NCI-H69 (cell line): ENCODE measurements at regions not wholly inside any gene's neighbourhood (a gene's known extent, or its start where the extent isn't known, plus 50 kb on each side); places are given as distances from the start of the nearest gene placed in this dataset.
A peak's percentile ranks its signal among the peaks of the same experiment; 100 is the strongest.
"Not testable (repeated sequence)": the region's sequence is repeated elsewhere in the genome, so short reads cannot be mapped to it uniquely, and the experiment has no call there.

Source experiments
- DNase-seq: peaks from one replicate; lab custom pipeline; 2025; lab: John Stamatoyannopoulos, UW

DNA sequence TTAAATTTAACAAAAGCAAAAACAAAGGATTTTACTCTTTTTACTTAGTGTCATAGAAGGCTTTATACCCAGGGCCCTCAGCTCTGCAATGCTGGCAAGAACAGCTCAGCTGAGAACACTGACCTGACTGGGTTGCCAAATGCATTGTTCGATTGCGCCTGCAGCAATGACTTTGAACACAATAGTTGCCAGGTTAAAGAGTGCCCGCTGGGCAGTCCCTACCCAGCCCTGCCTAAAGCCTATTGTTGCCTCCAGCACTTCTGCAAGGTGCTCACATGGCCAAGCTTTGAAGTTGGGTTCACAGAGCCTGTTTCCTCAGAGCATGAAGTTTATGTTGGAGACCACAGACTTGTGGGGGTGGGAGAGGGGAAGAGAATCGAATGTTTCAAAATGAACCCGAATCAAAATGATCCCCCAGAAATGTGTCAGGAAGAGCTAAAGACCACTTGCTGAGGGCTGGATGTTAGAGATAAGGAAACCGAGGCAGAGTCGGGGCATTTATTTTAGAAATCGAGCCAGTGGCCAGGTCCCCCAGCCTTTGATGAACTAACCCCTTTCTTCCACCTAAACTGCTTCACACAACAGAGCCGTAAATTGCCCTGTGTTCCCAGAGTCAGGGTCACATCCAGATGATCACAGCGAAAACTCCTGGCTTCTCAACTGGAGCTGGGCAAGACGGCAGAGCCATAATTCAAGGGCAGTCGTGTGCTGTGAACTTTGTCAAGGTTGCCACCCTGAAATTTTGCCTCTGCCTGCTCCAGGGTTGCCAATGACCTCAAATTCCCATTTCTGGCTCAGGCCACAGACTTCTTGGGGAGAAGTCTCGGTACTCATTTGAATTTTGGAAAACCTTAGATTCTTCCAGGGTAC lies 55.0 kb downstream of the FOXA2 start:
- DNase-seq = peak; percentile 90

GRCh38 chr20:22526512-22527012 lies 57.8 kb downstream of the FOXA2 start:
- DNase-seq = no peak

DNA sequence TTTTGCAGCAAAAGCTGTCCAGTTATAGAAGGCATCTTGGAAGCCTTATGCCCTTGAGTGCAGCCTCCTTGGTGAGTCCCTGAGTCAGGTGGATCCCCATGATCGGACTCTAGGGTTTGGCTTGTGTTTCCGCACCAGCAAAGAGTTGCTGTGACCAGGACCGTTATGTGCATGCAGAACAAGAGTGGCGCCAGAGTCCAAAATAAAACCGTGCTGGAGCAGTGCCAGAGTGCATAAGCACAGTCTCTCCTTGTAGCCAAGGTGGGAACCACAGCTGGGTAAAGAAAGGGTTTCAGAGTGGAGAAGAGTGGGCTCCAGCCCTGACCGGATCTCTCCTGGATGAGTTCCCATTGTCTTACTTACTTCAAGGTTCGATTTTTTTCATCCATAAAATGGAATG lies 58.6 kb downstream of the FOXA2 start:
- peak; percentile 26 for DNase-seq

DNA sequence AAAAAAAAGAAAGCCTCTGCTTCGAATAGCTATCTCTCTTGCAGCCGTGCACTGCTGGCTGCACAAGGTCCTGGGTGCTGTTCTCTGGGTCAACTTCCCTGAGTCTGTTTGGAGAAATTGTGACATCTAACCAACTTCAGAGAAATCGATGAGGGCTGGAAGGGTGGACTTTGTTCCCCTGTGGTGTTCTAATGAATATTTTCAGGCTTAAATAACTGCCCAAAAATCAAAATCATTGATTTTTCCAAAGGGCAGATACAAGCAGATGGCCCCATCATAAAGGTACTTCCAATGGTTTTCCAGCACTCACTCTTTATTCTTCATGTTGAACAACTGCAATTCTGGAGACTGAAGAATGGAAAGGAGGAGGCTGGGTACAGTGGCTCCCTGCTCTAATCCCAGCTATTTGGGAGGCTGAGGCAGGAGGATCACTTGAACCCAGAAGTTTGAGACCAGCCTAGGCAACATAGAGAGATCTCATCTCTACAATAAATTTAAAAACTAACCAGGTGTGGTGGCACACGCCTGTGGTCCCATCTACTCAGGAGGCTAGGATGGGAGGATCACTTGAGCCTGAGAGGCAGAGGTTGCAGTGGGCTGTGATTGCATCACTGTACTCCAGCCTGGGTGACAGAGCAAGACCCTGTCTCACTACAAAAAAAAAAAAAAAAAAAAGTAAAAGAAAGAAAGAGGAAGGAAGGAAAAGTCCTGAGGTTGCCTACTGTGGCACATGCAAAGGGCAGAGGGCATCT lies 59.1 kb downstream of the FOXA2 start:
- DNase-seq = no peak

GRCh38 chr20:22524393-22525015 lies 59.9 kb downstream of the FOXA2 start:
- DNase-seq = peak; percentile 48

- peak; percentile 97 for DNase-seq
Measured at GRCh38 chr20:22523499-22524392, 60.6 kb downstream of the FOXA2 start.

DNA sequence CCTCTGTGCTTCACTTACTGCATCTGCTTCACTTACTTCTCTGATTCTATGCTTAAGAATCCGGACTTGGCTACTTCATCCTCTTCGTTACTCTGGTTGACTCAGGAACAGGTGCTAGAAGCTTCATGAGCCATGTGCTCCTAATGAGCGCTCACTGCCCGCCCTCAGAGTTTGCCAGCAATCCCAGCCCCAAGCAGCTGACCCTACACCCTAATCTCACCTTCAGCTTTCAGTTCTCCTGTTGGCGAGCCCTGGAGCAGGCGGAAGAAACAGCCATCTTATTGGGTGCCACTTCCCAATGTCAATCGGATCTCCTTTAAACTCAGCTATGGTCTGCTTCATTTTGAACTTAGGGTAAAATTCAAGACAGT lies 61.3 kb downstream of the FOXA2 start:
- DNase-seq = peak; percentile 35

DNA sequence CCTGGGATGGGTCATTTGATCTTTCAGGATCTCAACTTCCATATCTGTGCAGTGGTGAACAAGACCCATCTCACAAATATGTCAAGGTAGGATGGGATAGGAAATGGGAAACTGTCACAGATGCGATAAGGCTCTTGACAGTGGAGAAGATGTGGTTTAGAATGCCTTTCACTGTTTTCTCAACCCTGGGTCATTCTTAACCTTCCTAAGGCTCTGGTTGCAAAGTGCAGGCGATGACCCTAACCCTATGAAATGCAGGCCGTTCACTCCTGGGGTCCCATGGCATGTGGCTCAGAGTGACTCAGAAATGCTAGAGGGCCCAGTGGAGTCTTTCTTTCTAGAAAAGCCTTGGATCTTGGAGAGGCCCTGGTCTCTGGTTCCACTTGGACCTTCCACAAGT lies 61.7 kb downstream of the FOXA2 start:
- DNase-seq = no peak

- DNase-seq = not testable (repeated sequence)
Measured at GRCh38 chr20:22521940-22522339, 62.4 kb downstream of the FOXA2 start.

GRCh38 chr20:22520381-22520780 lies 64.0 kb downstream of the FOXA2 start:
- DNase-seq = no peak

DNA sequence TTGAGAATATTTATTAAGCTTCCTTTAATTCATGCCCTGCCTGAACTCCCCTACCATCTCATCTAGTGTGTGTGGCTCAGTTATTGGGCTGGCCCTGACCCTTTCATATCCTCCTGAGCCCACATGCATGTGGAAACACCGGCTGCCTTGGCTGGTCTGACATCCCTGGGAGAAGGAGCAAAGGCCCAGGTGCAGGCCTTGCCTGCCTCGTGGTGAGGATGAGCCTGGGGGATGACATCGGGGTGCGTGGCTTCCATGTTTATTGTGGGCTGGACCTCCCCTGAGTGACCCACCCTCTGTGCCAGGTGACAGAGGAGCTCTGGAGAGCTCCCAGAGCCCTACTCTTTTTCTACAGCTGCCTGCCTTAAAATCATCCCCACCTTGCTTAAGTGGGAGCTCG lies 69.1 kb downstream of the FOXA2 start:
- peak; percentile 75 for DNase-seq

- DNase-seq = peak; percentile 48
Measured at GRCh38 chr20:22513574-22513973, 70.8 kb downstream of the FOXA2 start.

DNA sequence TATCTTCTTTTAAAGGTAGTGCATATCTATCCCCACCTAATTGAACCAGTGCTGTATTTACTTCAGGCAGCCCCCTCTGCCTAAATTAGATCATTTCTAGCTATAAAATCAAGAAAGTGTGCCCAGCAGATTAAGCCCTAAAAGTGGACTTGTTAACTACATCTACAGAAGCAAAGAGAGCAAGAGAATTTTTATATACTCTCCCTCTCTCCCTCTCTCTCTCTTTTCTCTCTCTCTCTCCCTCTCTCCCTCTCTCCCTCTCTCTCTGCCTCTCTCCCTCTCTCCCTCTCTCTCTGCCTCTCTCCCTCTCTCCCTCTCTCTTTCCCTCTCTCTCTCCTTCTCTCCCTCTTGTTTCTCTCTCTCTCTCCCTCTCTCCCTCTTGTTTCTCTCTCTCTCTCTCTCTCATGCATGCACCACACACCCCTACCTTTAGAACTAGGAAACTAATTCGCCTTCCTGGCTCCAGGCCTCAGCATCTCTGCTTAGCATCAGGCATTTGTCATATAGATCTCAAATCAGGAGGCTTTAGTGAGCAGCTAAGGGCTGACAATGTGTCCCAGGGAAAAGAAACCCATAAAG lies 71.4 kb downstream of the FOXA2 start:
- DNase-seq = peak; percentile 65

DNA sequence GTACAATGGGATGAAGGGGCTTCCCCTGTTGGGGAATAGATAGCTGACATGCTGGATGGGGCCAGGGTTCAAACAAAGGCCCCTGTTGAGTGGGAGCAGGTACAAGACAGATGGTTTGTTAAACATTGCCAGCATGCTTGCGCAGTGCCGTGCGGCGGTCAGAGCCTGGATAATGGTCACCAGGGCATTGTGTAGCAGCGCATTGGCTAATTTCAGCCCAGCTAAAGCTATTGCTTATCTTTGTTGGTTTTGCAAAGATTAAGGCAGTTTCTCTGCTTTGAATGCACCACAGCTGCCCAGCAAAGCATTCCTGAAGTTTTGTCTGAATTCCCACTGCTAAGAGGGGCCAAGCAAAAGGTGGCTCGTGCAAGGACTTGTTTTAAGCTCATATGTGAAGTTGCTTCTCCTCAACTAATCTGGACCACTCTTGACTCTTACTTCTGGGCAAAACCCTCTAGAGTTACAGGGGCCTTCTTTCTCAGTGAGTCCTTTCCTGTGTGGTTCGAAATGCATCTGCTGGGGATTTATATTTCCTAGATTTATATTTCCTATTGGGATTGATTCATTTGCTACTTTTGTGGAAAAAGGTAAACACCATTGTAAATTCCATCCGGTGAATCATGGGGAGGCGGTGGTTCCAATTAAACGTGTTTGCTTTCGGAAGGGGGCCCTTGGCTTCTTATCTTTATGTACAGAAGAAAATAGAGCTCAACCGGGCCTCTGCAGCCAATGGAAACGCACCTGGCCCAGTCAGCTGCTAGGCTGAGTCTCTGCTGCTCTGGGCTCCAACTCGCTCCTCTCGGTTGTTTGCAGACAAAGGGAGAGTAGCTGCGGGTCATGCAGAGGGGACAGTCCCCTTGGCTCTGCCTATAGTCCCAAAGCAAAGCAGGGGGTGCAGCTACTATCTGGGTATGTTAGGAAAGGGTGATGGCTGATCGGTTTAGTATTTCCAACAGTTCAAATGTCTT lies 72.1 kb downstream of the FOXA2 start:
- DNase-seq = peak; percentile 97

DNA sequence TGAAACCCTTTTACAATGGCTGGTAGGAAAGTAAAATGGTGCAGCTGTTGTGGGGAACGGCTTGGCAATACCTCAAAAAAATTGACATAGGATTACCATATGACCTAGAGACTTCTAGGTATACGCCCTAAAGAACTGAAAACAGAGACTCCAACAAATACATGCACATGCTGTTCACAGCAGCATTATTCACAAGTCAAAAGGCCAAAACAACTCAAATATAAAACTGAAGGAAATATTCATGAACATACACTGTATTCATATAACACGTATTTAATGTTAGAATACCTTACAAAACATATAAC lies 74.6 kb downstream of the FOXA2 start:
- DNase-seq = no peak

GRCh38 chr20:22509090-22509842 lies 75.1 kb downstream of the FOXA2 start:
- DNase-seq = no peak

DNA sequence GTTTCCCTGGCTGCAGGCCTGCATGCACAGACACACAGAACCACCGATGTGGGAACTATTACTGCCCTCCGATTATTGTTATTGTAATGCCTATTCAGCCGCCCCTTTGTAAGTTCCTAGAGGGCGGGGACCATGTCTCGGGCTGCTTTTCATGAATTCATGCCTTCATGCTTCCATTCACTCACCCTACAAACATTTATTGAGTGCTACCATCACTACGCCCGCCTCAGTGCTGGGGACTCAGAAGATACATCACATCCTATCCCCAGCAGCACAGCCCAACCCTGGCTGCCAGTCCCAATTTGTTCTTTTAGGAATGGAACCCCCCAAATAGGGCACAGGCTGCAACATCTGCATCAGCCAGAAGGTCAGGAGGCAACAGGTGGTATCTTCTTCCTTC lies 75.9 kb downstream of the FOXA2 start:
- no peak for DNase-seq

DNA sequence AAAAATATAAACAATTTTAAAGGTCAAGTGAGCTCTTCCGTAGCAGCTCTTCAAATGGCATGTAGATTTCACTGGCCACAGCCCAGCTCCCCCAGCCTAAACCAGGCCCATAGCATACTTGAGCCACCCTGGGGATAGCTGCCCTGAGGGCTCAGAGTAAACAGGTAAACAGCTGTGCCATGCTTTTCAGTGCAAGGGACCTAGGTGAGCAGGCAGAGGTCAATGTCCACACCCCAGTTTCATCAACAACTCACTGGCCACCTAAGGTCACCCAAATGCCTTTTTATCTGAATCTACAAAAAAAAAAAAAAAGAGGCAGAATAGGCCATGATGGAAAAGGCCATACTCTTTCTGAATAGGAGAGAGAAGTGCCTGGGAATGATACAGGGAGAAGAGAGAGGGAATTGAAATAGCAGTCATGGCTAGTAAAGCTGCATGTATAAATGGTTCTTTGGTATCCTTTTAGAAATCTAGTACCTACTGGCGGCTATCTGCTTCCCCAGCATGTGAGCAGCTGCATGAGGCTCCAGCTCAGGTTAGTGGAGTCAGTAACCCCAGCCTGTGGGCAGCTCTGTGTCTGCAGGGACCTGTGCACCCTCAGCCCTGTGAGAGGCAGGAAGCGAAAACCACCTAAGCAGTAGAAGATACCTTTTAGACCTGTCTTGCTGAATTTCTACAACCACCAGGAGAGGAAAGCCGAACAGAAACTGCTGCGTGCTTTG lies 77.0 kb downstream of the FOXA2 start:
- peak; percentile 74 for DNase-seq

- DNase-seq = no peak
Measured at GRCh38 chr20:22506827-22507226, 77.5 kb downstream of the FOXA2 start.
